H9 (cell line): ENCODE measurements at regions not wholly inside any gene's neighbourhood (a gene's known extent, or its start where the extent isn't known, plus 50 kb on each side); places are given as distances from the start of the nearest gene placed in this dataset.

Experiments used
- DNase-seq: peaks from one replicate; pipeline ENCODE4 v3.0.0-alpha.2; 2017
- H2AFZ ChIP-seq: one replicate; pipeline ENCODE4 v1.6.1; 2013; ENCODE audit warnings: mild to moderate bottlenecking, low read length, control low read depth, moderate library complexity
- H2AK5ac ChIP-seq: 2 replicates; pipeline ENCODE4 v1.6.1; 2013; ENCODE audit warnings: low read length, control low read depth, mixed read lengths; ENCODE audit not compliant: insufficient read length
- H2BK120ac ChIP-seq: one replicate; pipeline ENCODE4 v1.6.1; 2013; ENCODE audit warnings: low read depth, mild to moderate bottlenecking, low read length, control low read depth, inconsistent platforms; ENCODE audit not compliant: poor library complexity, severe bottlenecking
- H2BK12ac ChIP-seq: 2 replicates; pipeline ENCODE4 v1.6.1; 2013; ENCODE audit warnings: low read length, control low read depth, mixed read lengths, low read depth; ENCODE audit not compliant: insufficient read length
- H2BK15ac ChIP-seq: 2 replicates; pipeline ENCODE4 v1.6.1; 2013; ENCODE audit warnings: low read depth, low read length, control low read depth
- H2BK20ac ChIP-seq: one replicate; pipeline ENCODE4 v1.6.1; 2013; ENCODE audit warnings: low read depth, mild to moderate bottlenecking, low read length, control low read depth, inconsistent platforms; ENCODE audit not compliant: poor library complexity, severe bottlenecking
- H2BK5ac ChIP-seq: 2 replicates; pipeline ENCODE4 v1.6.1; 2013; ENCODE audit warnings: low read length, control low read depth, mixed read lengths; ENCODE audit not compliant: insufficient read length
- H3K14ac ChIP-seq: 2 replicates; pipeline ENCODE4 v1.6.1; 2013; ENCODE audit warnings: low read length, control low read depth; ENCODE audit not compliant: insufficient read depth
- H3K18ac ChIP-seq: 2 replicates; pipeline ENCODE4 v1.6.1; 2013; ENCODE audit warnings: low read depth, mild to moderate bottlenecking, mixed read lengths, low read length, control low read depth; ENCODE audit not compliant: insufficient read length
- H3K23ac ChIP-seq: 2 replicates; pipeline ENCODE4 v1.6.1; 2013; ENCODE audit warnings: low read length, control low read depth, mixed read lengths, low read depth; ENCODE audit not compliant: insufficient read length
- H3K23me2 ChIP-seq: 2 replicates; pipeline ENCODE4 v1.6.1; 2013; ENCODE audit warnings: low read depth, mild to moderate bottlenecking, mixed read lengths, low read length, control low read depth; ENCODE audit not compliant: insufficient read length, poor library complexity, severe bottlenecking
- H3K27ac ChIP-seq: 2 replicates; pipeline ENCODE4 v1.5.1; 2013; ENCODE audit warnings: low read length, control low read depth, mixed read lengths, low read depth; ENCODE audit not compliant: insufficient read length
- H3K27me3 ChIP-seq: 2 replicates; pipeline ENCODE4 v1.6.1; 2013; ENCODE audit warnings: low read length, control low read depth, inconsistent platforms; ENCODE audit not compliant: insufficient read depth
- H3K4ac ChIP-seq: 2 replicates; pipeline ENCODE4 v1.6.1; 2013; ENCODE audit warnings: low read depth, mild to moderate bottlenecking, control low read depth, inconsistent platforms, low read length, moderate library complexity
- H3K4me1 ChIP-seq: 2 replicates; pipeline ENCODE4 v1.6.1; 2013; ENCODE audit warnings: low read length, control low read depth, inconsistent platforms; ENCODE audit not compliant: insufficient read depth
- H3K4me2 ChIP-seq: 2 replicates; pipeline ENCODE4 v1.6.1; 2013; ENCODE audit warnings: low read length, control low read depth, mixed read lengths; ENCODE audit not compliant: insufficient read length, insufficient read depth
- H3K56ac ChIP-seq: 2 replicates; pipeline ENCODE4 v1.6.1; 2013; ENCODE audit warnings: low read depth, mild to moderate bottlenecking, mixed read lengths, low read length, control low read depth; ENCODE audit not compliant: insufficient read length
- H3K79me1 ChIP-seq: 2 replicates; pipeline ENCODE4 v1.6.1; 2013; ENCODE audit warnings: low read depth, mild to moderate bottlenecking, moderate library complexity, low read length, control low read depth, inconsistent platforms; ENCODE audit not compliant: insufficient read depth, poor library complexity, severe bottlenecking
- H3K79me2 ChIP-seq: 2 replicates; pipeline ENCODE4 v1.6.1; 2013; ENCODE audit warnings: low read length, control low read depth, inconsistent platforms; ENCODE audit not compliant: insufficient read depth
- H3K9ac ChIP-seq: 2 replicates; pipeline ENCODE4 v1.6.1; 2013; ENCODE audit warnings: low read length, control low read depth, mixed read lengths; ENCODE audit not compliant: insufficient read length; ENCODE audit errors: extremely low read depth
- H3K9me3 ChIP-seq: one replicate; pipeline ENCODE4 v1.6.1; 2013; ENCODE audit warnings: low read depth, low read length, inconsistent platforms; ENCODE audit not compliant: control insufficient read depth
- H3T11ph ChIP-seq: one replicate; pipeline ENCODE4 v1.6.1; 2013; ENCODE audit warnings: mild to moderate bottlenecking, low read length, control low read depth, inconsistent platforms
- H4K20me1 ChIP-seq: one replicate; pipeline ENCODE4 v1.6.1; 2013; ENCODE audit not compliant: control insufficient read depth, insufficient read length, insufficient read depth
- H4K5ac ChIP-seq: 2 replicates; pipeline ENCODE4 v1.6.1; 2013; ENCODE audit warnings: low read depth, mild to moderate bottlenecking, mixed read lengths, low read length, control low read depth; ENCODE audit not compliant: insufficient read length
- H4K8ac ChIP-seq: replicated peaks from 2 replicates; pipeline ENCODE4 v1.6.1; 2013; ENCODE audit warnings: low read length, control low read depth, mixed read lengths, low read depth; ENCODE audit not compliant: insufficient read length
- H4K91ac ChIP-seq: 2 replicates; pipeline ENCODE4 v1.6.1; 2013; ENCODE audit warnings: low read depth, mild to moderate bottlenecking, moderate library complexity, mixed read lengths, low read length, control low read depth; ENCODE audit not compliant: insufficient read length
- H3K27ac Mint-ChIP-seq, 3 experiments: 2 replicates in 2 of 3; 3 replicates in 1 of 3; pipeline ENCODE4 v1.8.0; 2020 to 2021; ENCODE audit warnings: mixed read lengths in 3 of 3, mild to moderate bottlenecking in 1 of 3, moderate library complexity in 1 of 3
- H3K27me3 Mint-ChIP-seq: 2 replicates; pipeline ENCODE4 v1.8.0; 2021; ENCODE audit warnings: low read depth, mild to moderate bottlenecking, moderate library complexity, mixed read lengths
- H3K36me3 Mint-ChIP-seq, 3 experiments: 2 replicates in 2 of 3; 3 replicates in 1 of 3; pipeline ENCODE4 v1.8.0; 2020 to 2021; ENCODE audit warnings: low read depth in 3 of 3, mixed read lengths in 3 of 3; ENCODE audit not compliant: insufficient read depth in 1 of 3
- H3K4me1 Mint-ChIP-seq, 2 experiments: 2 replicates each; pipeline ENCODE4 v1.8.0; 2020; ENCODE audit warnings: mixed read lengths in 2 of 2
- H3K4me3 Mint-ChIP-seq, 2 experiments: 2 replicates in 1 of 2; 3 replicates in 1 of 2; pipeline ENCODE4 v1.8.0; 2020 to 2021; ENCODE audit warnings: mild to moderate bottlenecking in 2 of 2, mixed read lengths in 2 of 2, moderate library complexity in 1 of 2
- H3K9me3 Mint-ChIP-seq, 2 experiments: 2 replicates in 1 of 2; 3 replicates in 1 of 2; pipeline ENCODE4 v1.8.0; 2020; ENCODE audit warnings: mild to moderate bottlenecking in 2 of 2, mixed read lengths in 2 of 2, moderate library complexity in 1 of 2
- WGBS: extraction: QIAGEN DNeasy Blood & Tissue Kit; methylation state at CpG from one replicate; pipeline ENCODE4 v1.1.7; 2013; ENCODE audit warnings: missing lambda C conversion rate, low lambda C conversion rate, mixed read lengths; ENCODE audit not compliant: insufficient read length; ENCODE audit errors: extremely low coverage; 5-methylcytosine and 5-hydroxymethylcytosine counted together
- TF ChIP-seq, protein P1 (sequence below): fragments of 200-600 bp; sonication (generic); conservative IDR thresholded peaks from 3 replicates; pipeline ENCODE4 v1.8.0; 2021; ENCODE audit warnings: antibody characterized with exemption, mild to moderate bottlenecking

DNA sequence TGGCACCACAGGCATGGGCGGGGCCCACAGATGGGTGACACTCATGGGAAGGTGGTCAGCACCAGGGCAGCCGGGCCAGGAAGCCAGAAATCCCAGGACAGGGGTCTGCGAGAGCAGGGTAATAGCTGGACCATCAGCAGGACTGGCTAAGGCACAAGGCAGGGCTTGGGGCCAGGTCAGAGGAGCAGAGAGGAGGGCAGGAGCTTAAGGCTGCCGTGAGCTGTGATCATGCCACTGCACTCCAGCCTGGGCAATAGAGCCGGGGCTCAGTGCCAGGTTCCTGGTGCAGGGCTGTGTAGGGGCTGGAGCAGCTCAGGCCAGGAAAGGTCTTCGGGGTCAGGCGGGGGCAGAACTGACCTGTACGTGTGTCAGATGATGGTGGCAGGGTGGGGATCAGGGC, 64.2 kb upstream of the LINGO1 start:
- H3K4me3 Mint-ChIP-seq = no peak overlapping the region; a peak in 1 of 5 replicates
- peaks cover 7% of the 10 kb centered on the region; the same call in 1 of the 2 replicates for H3K27me3 Mint-ChIP-seq
- Histone ChIP-seq H2BK5ac (no peak overlapping the region), H4K5ac (no peak overlapping the region), H3K79me1 (no peaks in the 10 kb centered on the region), H3K23me2 (no peaks in the 10 kb centered on the region), H4K91ac (no peak overlapping the region), H3T11ph (no peak overlapping the region), H3K27ac (no peak overlapping the region), H3K4ac (no peak overlapping the region), H2BK120ac (no peak overlapping the region), H3K27me3 (no peaks in the 10 kb centered on the region), H2AK5ac (no peak overlapping the region), H3K23ac (no peak overlapping the region), H3K4me1 (no peaks in the 10 kb centered on the region), H3K9me3 (no peaks in the 10 kb centered on the region), H2BK12ac (no peak overlapping the region), H3K4me2 (no peak overlapping the region), H4K8ac (no peak overlapping the region), H2BK20ac (no peak overlapping the region), H2AFZ (no peak overlapping the region), H3K14ac (no peak overlapping the region; the same call in 1 of the 2 replicates), H3K9ac (no peak overlapping the region), H3K18ac (no peak overlapping the region), H4K20me1 (no peaks in the 10 kb centered on the region), H3K56ac (no peak overlapping the region), H3K79me2 (no peaks in the 10 kb centered on the region), H2BK15ac (no peak overlapping the region)
- TF ChIP-seq, protein P1, sequence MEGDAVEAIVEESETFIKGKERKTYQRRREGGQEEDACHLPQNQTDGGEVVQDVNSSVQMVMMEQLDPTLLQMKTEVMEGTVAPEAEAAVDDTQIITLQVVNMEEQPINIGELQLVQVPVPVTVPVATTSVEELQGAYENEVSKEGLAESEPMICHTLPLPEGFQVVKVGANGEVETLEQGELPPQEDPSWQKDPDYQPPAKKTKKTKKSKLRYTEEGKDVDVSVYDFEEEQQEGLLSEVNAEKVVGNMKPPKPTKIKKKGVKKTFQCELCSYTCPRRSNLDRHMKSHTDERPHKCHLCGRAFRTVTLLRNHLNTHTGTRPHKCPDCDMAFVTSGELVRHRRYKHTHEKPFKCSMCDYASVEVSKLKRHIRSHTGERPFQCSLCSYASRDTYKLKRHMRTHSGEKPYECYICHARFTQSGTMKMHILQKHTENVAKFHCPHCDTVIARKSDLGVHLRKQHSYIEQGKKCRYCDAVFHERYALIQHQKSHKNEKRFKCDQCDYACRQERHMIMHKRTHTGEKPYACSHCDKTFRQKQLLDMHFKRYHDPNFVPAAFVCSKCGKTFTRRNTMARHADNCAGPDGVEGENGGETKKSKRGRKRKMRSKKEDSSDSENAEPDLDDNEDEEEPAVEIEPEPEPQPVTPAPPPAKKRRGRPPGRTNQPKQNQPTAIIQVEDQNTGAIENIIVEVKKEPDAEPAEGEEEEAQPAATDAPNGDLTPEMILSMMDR = no peak
- no CpG with 5 or more reads among the region's 8 CpGs for WGBS
- H3K4me1 Mint-ChIP-seq = peaks cover 0 to 23% of the 10 kb centered on the region in 2 experiments; a peak in 3 of 4 replicates
- H3K36me3 Mint-ChIP-seq = no peaks in the 10 kb centered on the region
- no peaks in the 10 kb centered on the region; a peak in 1 of 5 replicates for H3K9me3 Mint-ChIP-seq
- H3K27ac Mint-ChIP-seq = peak overlapping the region in 1 of 3 experiments; percentile 34; a peak in 1 of 7 replicates
- DNase-seq = no peak
